MM.1S (cell line): ENCODE measurements at regions not wholly inside any gene's neighbourhood (a gene's known extent, or its start where the extent isn't known, plus 50 kb on each side); places are given as distances from the start of the nearest gene placed in this dataset.

ENCODE experiments used
- DNase-seq: peaks from one replicate; pipeline ENCODE4 v3.0.0-alpha.2; 2015
- H2AFZ ChIP-seq: fragments of 300-600 bp; sonication (generic); 2 replicates; pipeline ENCODE4 v1.6.0; 2016; ENCODE audit warnings: antibody characterized with exemption, low read length
- H3F3A ChIP-seq: fragments of 300-600 bp; sonication (generic); 2 replicates; pipeline ENCODE4 v1.6.1; 2016; ENCODE audit warnings: mild to moderate bottlenecking, antibody characterized with exemption, low read length, moderate library complexity, mixed read lengths; ENCODE audit not compliant: insufficient read depth
- H3K27ac ChIP-seq: fragments of 300-600 bp; sonication (generic); 2 replicates; pipeline ENCODE4 v1.5.1; 2016; ENCODE audit warnings: mild to moderate bottlenecking, low read length
- H3K27me3 ChIP-seq: fragments of 300-600 bp; sonication (generic); replicated peaks from 2 replicates; pipeline ENCODE4 v1.6.0; 2016; ENCODE audit warnings: low read length; ENCODE audit not compliant: insufficient read depth
- H3K36me3 ChIP-seq: fragments of 300-600 bp; sonication (generic); replicated peaks from 2 replicates; pipeline ENCODE4 v1.6.1; 2016; ENCODE audit warnings: mild to moderate bottlenecking, low read length, mixed read lengths; ENCODE audit not compliant: insufficient read depth
- H3K4me1 ChIP-seq: fragments of 300-600 bp; sonication (generic); 2 replicates; pipeline ENCODE4 v1.6.1; 2016; ENCODE audit warnings: low read length, mixed read lengths
- H3K4me2 ChIP-seq: fragments of 300-600 bp; sonication (generic); 2 replicates; pipeline ENCODE4 v1.6.0; 2016; ENCODE audit warnings: low read depth, low read length
- H3K4me3 ChIP-seq: fragments of 300-600 bp; sonication (generic); 2 replicates; pipeline ENCODE4 v1.5.1; 2016; ENCODE audit warnings: low read length, mixed read lengths
- H3K79me2 ChIP-seq: fragments of 300-600 bp; sonication (generic); 2 replicates; pipeline ENCODE4 v1.6.1; 2016; ENCODE audit warnings: mixed run types, low read length, mixed read lengths
- H3K9ac ChIP-seq: fragments of 300-600 bp; sonication (generic); 2 replicates; pipeline ENCODE4 v1.6.1; 2016; ENCODE audit warnings: low read length, mixed read lengths
- H3K9me2 ChIP-seq: fragments of 300-600 bp; sonication (generic); replicated peaks from 2 replicates; pipeline ENCODE4 v1.6.1; 2016; ENCODE audit warnings: mild to moderate bottlenecking, low read length, mixed read lengths; ENCODE audit not compliant: insufficient read depth
- H3K9me3 ChIP-seq: fragments of 300-600 bp; sonication (generic); replicated peaks from 2 replicates; pipeline ENCODE4 v1.6.1; 2016; ENCODE audit warnings: mild to moderate bottlenecking, low read length, mixed read lengths; ENCODE audit not compliant: insufficient read depth
- H4K20me1 ChIP-seq: fragments of 300-600 bp; sonication (generic); 2 replicates; pipeline ENCODE4 v1.6.1; 2016; ENCODE audit warnings: mild to moderate bottlenecking, low read length, moderate library complexity, mixed read lengths; ENCODE audit not compliant: insufficient read depth
- EZH2 ChIP-seq: fragments of 300-600 bp; sonication (generic); optimal IDR thresholded peaks from 2 replicates; pipeline ENCODE3; 2017; ENCODE audit warnings: low read depth, mild to moderate bottlenecking, antibody characterized with exemption, low read length, mixed read lengths
- EZH2phosphoT487 ChIP-seq: fragments of 300-600 bp; sonication (generic); IDR thresholded peaks from 2 replicates; pipeline ENCODE4 v1.6.1; 2018; ENCODE audit warnings: antibody characterized with exemption, low read length
- TF ChIP-seq, protein P1 (sequence below): fragments of 300-600 bp; sonication (generic); IDR thresholded peaks from 2 replicates; pipeline ENCODE4 v1.5.1; 2016; ENCODE audit warnings: antibody characterized with exemption, low read length, mixed read lengths

DNA sequence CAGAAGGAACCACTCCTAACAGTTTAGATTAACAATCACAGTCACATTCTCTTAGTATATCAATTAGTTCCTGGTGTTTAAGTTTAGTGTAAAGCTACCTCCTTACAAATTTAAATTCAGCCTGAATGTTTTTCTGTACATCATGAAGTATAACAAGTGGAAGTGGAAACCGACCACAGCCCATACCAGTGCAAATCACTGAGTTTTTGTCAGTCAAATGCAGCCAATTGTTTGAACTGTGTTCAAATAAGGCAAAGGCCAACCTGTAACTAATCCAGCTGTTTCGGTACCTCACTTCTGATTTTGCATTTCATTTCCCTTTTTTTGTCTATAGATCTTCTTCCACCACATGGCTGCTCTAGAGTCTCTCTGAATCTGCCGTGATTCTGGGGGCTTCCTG, 1215.3 kb downstream of the PCDH18 start:
- Histone ChIP-seq H3K4me1 (no peaks in the 10 kb centered on the region), H3F3A (no peaks in the 10 kb centered on the region), H3K27ac (no peak overlapping the region), H3K36me3 (no peaks in the 10 kb centered on the region), H3K27me3 (no peaks in the 10 kb centered on the region), H4K20me1 (no peaks in the 10 kb centered on the region), H3K4me2 (no peak overlapping the region), H3K4me3 (no peak overlapping the region), H3K79me2 (no peaks in the 10 kb centered on the region), H3K9me2 (no peaks in the 10 kb centered on the region), H3K9me3 (no peaks in the 10 kb centered on the region), H2AFZ (no peak overlapping the region), H3K9ac (no peak overlapping the region)
- DNase-seq = no peak
- TF ChIP-seq, protein P1, sequence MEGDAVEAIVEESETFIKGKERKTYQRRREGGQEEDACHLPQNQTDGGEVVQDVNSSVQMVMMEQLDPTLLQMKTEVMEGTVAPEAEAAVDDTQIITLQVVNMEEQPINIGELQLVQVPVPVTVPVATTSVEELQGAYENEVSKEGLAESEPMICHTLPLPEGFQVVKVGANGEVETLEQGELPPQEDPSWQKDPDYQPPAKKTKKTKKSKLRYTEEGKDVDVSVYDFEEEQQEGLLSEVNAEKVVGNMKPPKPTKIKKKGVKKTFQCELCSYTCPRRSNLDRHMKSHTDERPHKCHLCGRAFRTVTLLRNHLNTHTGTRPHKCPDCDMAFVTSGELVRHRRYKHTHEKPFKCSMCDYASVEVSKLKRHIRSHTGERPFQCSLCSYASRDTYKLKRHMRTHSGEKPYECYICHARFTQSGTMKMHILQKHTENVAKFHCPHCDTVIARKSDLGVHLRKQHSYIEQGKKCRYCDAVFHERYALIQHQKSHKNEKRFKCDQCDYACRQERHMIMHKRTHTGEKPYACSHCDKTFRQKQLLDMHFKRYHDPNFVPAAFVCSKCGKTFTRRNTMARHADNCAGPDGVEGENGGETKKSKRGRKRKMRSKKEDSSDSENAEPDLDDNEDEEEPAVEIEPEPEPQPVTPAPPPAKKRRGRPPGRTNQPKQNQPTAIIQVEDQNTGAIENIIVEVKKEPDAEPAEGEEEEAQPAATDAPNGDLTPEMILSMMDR = no peak
- TF ChIP-seq EZH2phosphoT487 = no peak
- no peak for TF ChIP-seq EZH2

- no peaks in the 10 kb centered on the region for H3K9me2 ChIP-seq
- H3K4me2 ChIP-seq = no peak overlapping the region
- no peaks in the 10 kb centered on the region for H3K79me2 ChIP-seq
- H3K27ac ChIP-seq = no peak overlapping the region
- no peak overlapping the region for H3K4me3 ChIP-seq
- no peak overlapping the region for H2AFZ ChIP-seq
- no peaks in the 10 kb centered on the region for H4K20me1 ChIP-seq
- no peaks in the 10 kb centered on the region for H3K9me3 ChIP-seq
- H3K9ac ChIP-seq = no peak overlapping the region
- no peaks in the 10 kb centered on the region for H3K27me3 ChIP-seq
- no peak for DNase-seq
- H3K36me3 ChIP-seq = no peaks in the 10 kb centered on the region
- TF ChIP-seq EZH2 (no peak), EZH2phosphoT487 (no peak)
- TF ChIP-seq, protein P1 = no peak
- no peaks in the 10 kb centered on the region for H3K4me1 ChIP-seq
- H3F3A ChIP-seq = no peaks in the 10 kb centered on the region
Observed at GRCh38 chr4:136314686-136315085, 1217.6 kb downstream of the PCDH18 start.

- Histone ChIP-seq H3K4me3 (no peak overlapping the region), H3K36me3 (no peaks in the 10 kb centered on the region), H3K27ac (no peak overlapping the region), H2AFZ (no peak overlapping the region), H3K79me2 (no peaks in the 10 kb centered on the region), H3K9me3 (no peaks in the 10 kb centered on the region), H3F3A (no peaks in the 10 kb centered on the region), H3K9me2 (no peaks in the 10 kb centered on the region), H3K9ac (no peak overlapping the region), H3K4me1 (no peaks in the 10 kb centered on the region), H4K20me1 (no peaks in the 10 kb centered on the region), H3K4me2 (no peak overlapping the region), H3K27me3 (no peaks in the 10 kb centered on the region)
- no peak for DNase-seq
- TF ChIP-seq EZH2 (no peak), EZH2phosphoT487 (no peak)
- TF ChIP-seq, protein P1 = no peak
Observed at GRCh38 chr4:136311774-136312173, 1220.5 kb downstream of the PCDH18 start.
